ENCODE measurements at regions not wholly inside any gene's neighbourhood (a gene's known extent, or its start where the extent isn't known, plus 50 kb on each side); places are given as distances from the start of the nearest gene placed in this dataset.

- H3K4me3 ChIP-seq (ENCODE audit: low read length): no peak overlapping the region
- DNase-seq (ENCODE audit: low read depth): no peak
- TF ChIP-seq, protein P1, sequence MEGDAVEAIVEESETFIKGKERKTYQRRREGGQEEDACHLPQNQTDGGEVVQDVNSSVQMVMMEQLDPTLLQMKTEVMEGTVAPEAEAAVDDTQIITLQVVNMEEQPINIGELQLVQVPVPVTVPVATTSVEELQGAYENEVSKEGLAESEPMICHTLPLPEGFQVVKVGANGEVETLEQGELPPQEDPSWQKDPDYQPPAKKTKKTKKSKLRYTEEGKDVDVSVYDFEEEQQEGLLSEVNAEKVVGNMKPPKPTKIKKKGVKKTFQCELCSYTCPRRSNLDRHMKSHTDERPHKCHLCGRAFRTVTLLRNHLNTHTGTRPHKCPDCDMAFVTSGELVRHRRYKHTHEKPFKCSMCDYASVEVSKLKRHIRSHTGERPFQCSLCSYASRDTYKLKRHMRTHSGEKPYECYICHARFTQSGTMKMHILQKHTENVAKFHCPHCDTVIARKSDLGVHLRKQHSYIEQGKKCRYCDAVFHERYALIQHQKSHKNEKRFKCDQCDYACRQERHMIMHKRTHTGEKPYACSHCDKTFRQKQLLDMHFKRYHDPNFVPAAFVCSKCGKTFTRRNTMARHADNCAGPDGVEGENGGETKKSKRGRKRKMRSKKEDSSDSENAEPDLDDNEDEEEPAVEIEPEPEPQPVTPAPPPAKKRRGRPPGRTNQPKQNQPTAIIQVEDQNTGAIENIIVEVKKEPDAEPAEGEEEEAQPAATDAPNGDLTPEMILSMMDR (conservative IDR thresholded peaks at IDR 0.05; ENCODE audit: low read depth, low read length): no peak
These were observed 458.0 kb upstream of the HS6ST1 start for GRCh38 chr2:128776461-128777195.

DNA sequence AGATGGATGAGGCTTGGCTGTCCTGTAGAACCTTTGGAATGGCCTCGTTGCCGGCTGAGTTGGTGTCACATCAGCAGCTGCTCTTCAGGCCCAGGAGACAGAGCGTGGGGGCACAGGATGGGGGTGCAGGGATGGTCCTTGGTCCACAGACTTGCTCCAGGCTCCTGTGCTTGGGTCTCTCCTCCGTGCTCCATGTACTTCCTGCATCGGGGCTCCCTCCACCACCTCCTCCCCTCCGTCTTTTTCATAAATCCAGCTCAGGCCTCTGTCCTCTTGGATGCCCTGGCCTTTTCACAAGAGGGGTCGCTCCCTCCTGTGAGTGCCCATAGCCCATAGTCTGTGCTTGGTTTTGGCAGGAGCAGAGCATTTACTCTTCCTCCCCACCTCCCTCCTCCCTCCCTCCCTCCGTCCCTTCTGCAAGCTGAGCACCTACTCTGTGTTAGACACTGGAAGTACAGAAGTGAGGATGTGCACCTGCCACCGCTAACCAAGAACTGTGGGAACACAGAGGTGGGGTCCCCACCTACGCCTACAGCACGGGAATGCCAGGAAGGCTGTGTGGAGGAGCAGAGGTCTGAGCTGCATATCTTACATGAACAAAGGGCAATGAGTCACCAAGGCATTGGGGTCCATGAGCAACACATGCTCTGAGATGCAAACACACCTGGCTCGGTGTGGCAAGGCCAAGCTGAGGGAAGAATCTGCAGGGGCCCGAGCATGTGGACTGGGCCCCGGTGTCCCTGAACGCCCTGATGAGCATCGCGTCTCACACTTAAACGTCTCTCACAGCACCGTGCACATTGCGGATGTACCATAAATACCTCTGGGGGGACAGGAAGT is 458.7 kb upstream of the HS6ST1 start:
- TF ChIP-seq, protein P1 (conservative IDR thresholded peaks at IDR 0.05; ENCODE audit: low read depth, low read length): no peak
- DNase-seq (ENCODE audit: low read depth): no peak
- H3K4me3 ChIP-seq (ENCODE audit: low read length): no peak overlapping the region

- TF ChIP-seq, protein P1 (conservative IDR thresholded peaks at IDR 0.05; ENCODE audit: low read depth, low read length): no peak
- H3K4me3 ChIP-seq (ENCODE audit: low read length): no peak overlapping the region
- no peak for DNase-seq (ENCODE audit: low read depth)
These were observed 460.2 kb upstream of the HS6ST1 start for GRCh38 chr2:128778843-128779242.

GRCh38 chr2:128779301-128780095 is 460.8 kb upstream of the HS6ST1 start:
- no peak overlapping the region for H3K4me3 ChIP-seq (ENCODE audit: low read length)
- no peak for DNase-seq (ENCODE audit: low read depth)
- TF ChIP-seq, protein P1 (conservative IDR thresholded peaks at IDR 0.05; ENCODE audit: low read depth, low read length): no peak

DNA sequence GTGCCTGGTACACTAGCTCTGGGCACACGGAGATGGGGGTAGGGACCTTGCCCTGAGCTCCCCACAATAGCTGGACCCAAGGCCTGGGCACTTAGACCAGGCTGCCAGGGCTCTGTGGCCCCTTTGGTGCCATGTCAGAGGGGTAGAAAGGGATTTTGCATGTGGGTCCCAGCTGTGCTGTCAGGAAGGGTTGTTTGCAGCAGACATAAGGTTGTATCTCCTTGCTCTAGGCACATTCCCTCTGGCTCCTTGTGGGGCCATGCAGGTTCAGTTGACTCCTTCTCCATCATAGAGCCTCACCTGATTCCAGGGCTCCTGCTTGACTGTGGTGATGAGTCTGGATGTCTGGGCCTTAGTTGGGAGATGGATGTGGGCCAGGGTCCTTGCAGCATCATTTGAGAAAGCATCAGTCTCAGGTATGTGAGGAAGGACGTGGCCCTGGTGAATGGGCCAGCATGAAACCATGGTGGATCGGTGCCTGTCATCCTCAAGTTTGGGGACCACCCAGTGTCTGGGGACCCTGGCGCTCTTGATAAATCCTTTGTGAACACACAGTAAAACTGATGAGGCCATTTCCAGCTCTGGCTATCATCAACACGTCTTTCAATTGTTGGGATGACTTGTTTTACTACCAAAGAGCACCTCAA is 461.9 kb upstream of the HS6ST1 start:
- no peak overlapping the region for H3K4me3 ChIP-seq (ENCODE audit: low read length)
- TF ChIP-seq, protein P1 (conservative IDR thresholded peaks at IDR 0.05; ENCODE audit: low read depth, low read length): no peak
- DNase-seq (ENCODE audit: low read depth): no peak

DNA sequence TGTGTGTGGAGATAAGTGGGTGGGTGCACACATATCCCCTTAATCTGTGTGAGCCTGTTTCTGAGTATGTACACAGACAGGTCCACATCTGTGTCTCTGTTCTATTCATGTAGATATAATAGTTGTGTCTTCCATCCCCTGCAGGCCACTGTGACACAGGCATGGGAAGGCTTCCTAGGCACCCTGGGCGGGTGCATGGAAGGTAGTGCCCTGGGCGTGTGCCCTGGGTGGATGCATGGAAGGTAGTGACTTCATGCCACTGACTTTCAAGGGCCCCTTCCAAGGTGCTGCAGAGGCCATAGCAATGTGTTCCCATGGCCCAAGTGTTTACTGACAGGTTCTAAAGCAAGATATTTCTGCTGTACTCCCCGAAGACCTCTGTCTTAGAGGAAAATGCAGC is 462.5 kb upstream of the HS6ST1 start:
- TF ChIP-seq, protein P1 (conservative IDR thresholded peaks at IDR 0.05; ENCODE audit: low read depth, low read length): no peak

More for the DNA sequence above, 462.5 kb upstream of the HS6ST1 start:
- no peak for DNase-seq (ENCODE audit: low read depth)
- H3K4me3 ChIP-seq (ENCODE audit: low read length): no peak overlapping the region

Data from retinal pigment epithelial cell (primary cell).